Activated CD4-positive, alpha-beta memory T cell treated with anti-CD3 and anti-CD28 coated beads, Interleukin-2, amount 10 ng/mL, durations not matched to agents 7 days and 5 days (primary cell): ENCODE measurements at regions not wholly inside any gene's neighbourhood (a gene's known extent, or its start where the extent isn't known, plus 50 kb on each side); places are given as distances from the start of the nearest gene placed in this dataset.
"Not testable (repeated sequence)": the region's sequence is repeated elsewhere in the genome, so short reads cannot be mapped to it uniquely, and the experiment has no call there.

Experiments used
- CTCF ChIA-PET: fragments of 350-600 bp; sonication (Branson Sonifier 250); formaldehyde crosslinking; loops from one replicate; lab custom pipeline; 2021; ENCODE audit warnings: antibody characterized with exemption, inconsistent platforms; lab: Charles Lee
- POLR2A ChIA-PET: fragments of 350-600 bp; sonication (Branson Sonifier 250); formaldehyde crosslinking; loops from one replicate; lab custom pipeline; 2021; ENCODE audit warnings: antibody characterized with exemption; lab: Charles Lee
- DNase-seq: peaks from one replicate; pipeline ENCODE4 v3.0.0-alpha.2; 2020
- H3K27ac Mint-ChIP-seq: one replicate; pipeline ENCODE4 v1.8.0; 2021; ENCODE audit warnings: mild to moderate bottlenecking, mixed read lengths
- H3K27me3 Mint-ChIP-seq: one replicate; pipeline ENCODE4 v1.8.0; 2021; ENCODE audit warnings: mixed read lengths
- H3K36me3 Mint-ChIP-seq: one replicate; pipeline ENCODE4 v1.8.0; 2021; ENCODE audit warnings: low read depth, mixed read lengths
- H3K4me1 Mint-ChIP-seq: one replicate; pipeline ENCODE4 v1.8.0; 2021; ENCODE audit warnings: mixed read lengths
- H3K4me3 Mint-ChIP-seq: one replicate; pipeline ENCODE4 v1.8.0; 2021; ENCODE audit warnings: mild to moderate bottlenecking, mixed read lengths
- H3K9me3 Mint-ChIP-seq: one replicate; pipeline ENCODE4 v1.8.0; 2021; ENCODE audit warnings: mixed read lengths

GRCh38 chr5:163293836-163294235 is 143.6 kb upstream of the CCNG1 start:
- H3K27me3 Mint-ChIP-seq, result no peaks in the 10 kb centered on the region
- no peaks in the 10 kb centered on the region for H3K4me1 Mint-ChIP-seq
- no peak overlapping the region for H3K27ac Mint-ChIP-seq
- CTCF ChIA-PET, result no interaction called here
- DNase-seq, result no peak
- H3K36me3 Mint-ChIP-seq, result no peaks in the 10 kb centered on the region
- no peaks in the 10 kb centered on the region for H3K9me3 Mint-ChIP-seq
- H3K4me3 Mint-ChIP-seq, result no peak overlapping the region
- POLR2A ChIA-PET, result no interaction called here

GRCh38 chr5:163303718-163304117 is 133.7 kb upstream of the CCNG1 start:
- H3K4me3 Mint-ChIP-seq, result no peak overlapping the region
- H3K27ac Mint-ChIP-seq, result no peak overlapping the region
- ChIA-PET POLR2A (no interaction called here), CTCF (no interaction called here)
- no peaks in the 10 kb centered on the region for H3K4me1 Mint-ChIP-seq
- H3K9me3 Mint-ChIP-seq, result no peaks in the 10 kb centered on the region
- H3K36me3 Mint-ChIP-seq, result no peaks in the 10 kb centered on the region
- DNase-seq, result no peak
- H3K27me3 Mint-ChIP-seq, result peaks cover 6% of the 10 kb centered on the region

DNA sequence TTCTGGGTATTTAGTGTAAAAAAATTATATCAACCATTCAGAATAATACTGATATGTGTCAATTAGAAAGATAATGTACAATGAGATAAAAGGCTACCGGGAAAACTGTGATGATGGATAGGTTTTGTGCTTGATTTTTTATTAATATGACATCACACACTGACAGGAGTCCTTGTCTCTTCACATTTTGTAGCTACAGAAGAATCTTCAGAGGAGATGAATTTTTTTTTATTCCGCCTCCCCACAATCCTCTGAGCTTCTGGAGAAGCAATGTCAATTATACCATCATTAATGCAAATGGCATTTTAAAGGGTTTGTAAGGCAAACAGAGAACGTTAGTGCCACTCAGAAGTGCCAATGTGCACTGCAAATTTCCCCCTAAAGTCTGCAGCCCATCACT is 131.7 kb upstream of the CCNG1 start:
- CTCF ChIA-PET, result interaction anchor here (0.7 to 2.1 kb wide), 3 partner anchors 42 to 103 kb away, joined by 3 to 14 read pairs (median 9); no protein-coding TSS in a partner anchor
- H3K27ac Mint-ChIP-seq, result no peak overlapping the region
- no peak overlapping the region for H3K4me3 Mint-ChIP-seq
- DNase-seq, result no peak
- no peaks in the 10 kb centered on the region for H3K36me3 Mint-ChIP-seq
- POLR2A ChIA-PET, result no interaction called here
- no peaks in the 10 kb centered on the region for H3K9me3 Mint-ChIP-seq
- peaks cover 7% of the 10 kb centered on the region for H3K4me1 Mint-ChIP-seq
- peaks cover 3% of the 10 kb centered on the region for H3K27me3 Mint-ChIP-seq

GRCh38 chr5:163306421-163306820 is 131.0 kb upstream of the CCNG1 start:
- Mint-ChIP-seq H3K27me3 (peaks cover 3% of the 10 kb centered on the region), H3K4me1 (peaks cover 14% of the 10 kb centered on the region), H3K9me3 (no peaks in the 10 kb centered on the region), H3K4me3 (no peak overlapping the region), H3K27ac (no peak overlapping the region), H3K36me3 (no peaks in the 10 kb centered on the region)
- ChIA-PET CTCF (interaction anchor here (0.6 to 2.1 kb wide), 4 partner anchors 10 to 102 kb away, joined by 3 to 14 read pairs (median 8); no protein-coding TSS in a partner anchor), POLR2A (no interaction called here)
- DNase-seq, result no peak

DNA sequence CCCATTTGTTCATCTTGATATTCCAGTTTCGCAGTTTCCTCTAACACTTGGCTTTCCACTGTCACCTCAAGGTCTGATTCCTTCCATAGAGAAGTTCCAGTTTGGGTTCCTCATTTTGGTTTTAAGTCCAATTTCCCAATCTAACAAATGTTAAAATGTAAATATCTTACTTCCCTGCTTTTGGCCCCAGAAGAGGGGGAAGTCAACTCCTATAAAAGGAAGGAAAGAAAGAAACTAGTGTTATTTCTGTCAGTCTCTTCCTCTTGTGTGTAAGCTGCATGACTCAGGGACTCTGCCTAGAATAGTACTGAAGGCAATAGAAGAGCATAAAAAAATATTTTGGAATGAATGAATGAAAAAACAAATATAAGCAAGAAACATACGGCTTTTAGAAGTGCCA is 127.5 kb upstream of the CCNG1 start:
- CTCF ChIA-PET, result interaction anchor here (1.7 kb wide), 1 partner anchor 99 kb away, joined by 4 read pairs; no protein-coding TSS in a partner anchor
- H3K27ac Mint-ChIP-seq, result no peak overlapping the region
- H3K4me3 Mint-ChIP-seq, result no peak overlapping the region
- peaks cover 3% of the 10 kb centered on the region for H3K36me3 Mint-ChIP-seq
- H3K27me3 Mint-ChIP-seq, result no peaks in the 10 kb centered on the region
- H3K4me1 Mint-ChIP-seq, result peaks cover 27% of the 10 kb centered on the region
- DNase-seq, result no peak
- POLR2A ChIA-PET, result no interaction called here
- H3K9me3 Mint-ChIP-seq, result peaks cover 7% of the 10 kb centered on the region

DNA sequence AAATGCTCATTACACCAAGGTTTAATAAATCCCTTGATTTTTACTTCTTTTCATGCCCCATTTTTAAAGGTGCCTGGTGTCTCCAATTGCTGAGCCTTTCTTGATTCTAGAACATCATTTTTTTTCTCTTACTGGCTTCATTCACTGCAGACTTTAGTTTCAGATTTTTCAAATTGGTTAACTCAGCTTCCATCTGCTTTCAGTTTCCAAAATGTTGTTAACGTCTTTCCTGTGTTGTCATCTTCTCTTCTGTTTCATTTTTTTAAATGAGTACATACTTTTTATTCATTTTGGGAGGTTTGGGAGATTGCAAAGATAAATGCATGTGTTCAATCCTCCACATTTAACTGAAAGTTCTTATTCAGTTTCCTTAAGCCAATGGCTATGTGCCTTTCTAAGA is 126.4 kb upstream of the CCNG1 start:
- Mint-ChIP-seq H3K4me3 (no peak overlapping the region), H3K27ac (peak overlapping the region; percentile 49), H3K4me1 (peaks cover 27% of the 10 kb centered on the region), H3K9me3 (peaks cover 7% of the 10 kb centered on the region), H3K36me3 (peaks cover 3% of the 10 kb centered on the region), H3K27me3 (no peaks in the 10 kb centered on the region)
- DNase-seq, result no peak
- ChIA-PET CTCF (interaction anchor here (1.7 kb wide), 1 partner anchor 97 kb away, joined by 4 read pairs; no protein-coding TSS in a partner anchor), POLR2A (no interaction called here)

DNA sequence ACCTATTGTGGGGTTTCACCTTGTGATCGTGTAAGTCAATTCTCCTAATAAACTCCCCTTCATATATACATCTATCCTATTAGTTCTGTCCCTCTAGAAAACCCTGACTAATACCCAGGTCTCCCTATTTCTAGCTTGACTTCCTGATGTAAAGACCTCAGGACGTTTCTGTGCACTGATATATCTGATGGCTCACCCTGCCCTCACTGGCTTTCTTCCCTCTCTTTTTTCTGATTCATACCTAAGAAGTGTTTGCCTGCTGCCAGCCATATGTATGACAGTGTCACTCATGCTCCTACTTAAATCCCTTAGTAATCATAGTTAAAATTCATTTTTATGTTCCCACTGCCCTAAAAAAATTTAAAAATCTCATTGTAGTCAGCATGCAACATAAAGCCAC is 124.8 kb upstream of the CCNG1 start:
- Mint-ChIP-seq H3K27ac (no peak overlapping the region), H3K27me3 (no peaks in the 10 kb centered on the region), H3K9me3 (peaks cover 7% of the 10 kb centered on the region), H3K4me3 (no peak overlapping the region), H3K36me3 (peaks cover 3% of the 10 kb centered on the region), H3K4me1 (peaks cover 27% of the 10 kb centered on the region)
- DNase-seq, result no peak
- ChIA-PET POLR2A (no interaction called here), CTCF (no interaction called here)

GRCh38 chr5:163313049-163313448 is 124.3 kb upstream of the CCNG1 start:
- H3K9me3 Mint-ChIP-seq, H3K4me3 Mint-ChIP-seq, CTCF ChIA-PET, DNase-seq, H3K27me3 Mint-ChIP-seq, POLR2A ChIA-PET, H3K36me3 Mint-ChIP-seq, H3K27ac Mint-ChIP-seq: not testable (repeated sequence)
- peaks cover 27% of the 10 kb centered on the region for H3K4me1 Mint-ChIP-seq

- DNase-seq, H3K27me3 Mint-ChIP-seq, H3K36me3 Mint-ChIP-seq, CTCF ChIA-PET, H3K27ac Mint-ChIP-seq, H3K9me3 Mint-ChIP-seq, H3K4me3 Mint-ChIP-seq: not testable (repeated sequence)
- H3K4me1 Mint-ChIP-seq, result peaks cover 13% of the 10 kb centered on the region
- POLR2A ChIA-PET, result interaction anchor here (0.6 kb wide), 1 partner anchor 92 kb away, joined by 3 read pairs; no protein-coding TSS in a partner anchor
These were observed 121.0 kb upstream of the CCNG1 start for GRCh38 chr5:163316374-163316773.

DNA sequence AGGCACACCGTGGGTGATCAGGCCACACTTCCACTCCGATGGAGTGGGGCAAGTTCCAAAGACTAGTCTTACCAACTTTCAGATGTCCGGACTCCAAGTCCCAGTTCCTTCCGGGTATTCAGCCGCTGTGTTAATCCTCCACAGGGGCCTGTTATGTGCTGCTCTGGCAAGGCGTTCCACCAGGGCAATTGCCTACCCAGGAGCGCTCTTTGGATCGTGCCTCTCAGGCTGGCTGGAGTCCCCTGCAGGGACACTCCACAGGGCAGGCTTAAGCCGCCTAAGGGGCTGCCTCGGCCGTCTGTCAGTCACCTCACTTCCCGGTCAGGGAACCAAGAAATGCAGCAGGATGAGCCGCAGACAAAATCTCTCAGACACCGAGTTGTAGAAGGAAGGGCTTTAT is 118.7 kb upstream of the CCNG1 start:
- no peak overlapping the region for H3K4me3 Mint-ChIP-seq
- no peak for DNase-seq
- H3K27ac Mint-ChIP-seq, result no peak overlapping the region
- no peaks in the 10 kb centered on the region for H3K36me3 Mint-ChIP-seq
- H3K4me1 Mint-ChIP-seq, result no peaks in the 10 kb centered on the region
- ChIA-PET POLR2A (no interaction called here), CTCF (no interaction called here)
- peaks cover 2% of the 10 kb centered on the region for H3K9me3 Mint-ChIP-seq
- H3K27me3 Mint-ChIP-seq, result peaks cover 5% of the 10 kb centered on the region

GRCh38 chr5:163321511-163321910 is 115.9 kb upstream of the CCNG1 start:
- Mint-ChIP-seq H3K4me1 (no peaks in the 10 kb centered on the region), H3K36me3 (no peaks in the 10 kb centered on the region), H3K9me3 (peaks cover 2% of the 10 kb centered on the region), H3K27ac (no peak overlapping the region), H3K27me3 (peaks cover 9% of the 10 kb centered on the region), H3K4me3 (no peak overlapping the region)
- no peak for DNase-seq
- CTCF ChIA-PET, result interaction anchor here (1.1 kb wide), 1 partner anchor 87 kb away, joined by 3 read pairs; no protein-coding TSS in a partner anchor
- POLR2A ChIA-PET, result no interaction called here

- ChIA-PET POLR2A (no interaction called here), CTCF (no interaction called here)
- no peaks in the 10 kb centered on the region for H3K4me1 Mint-ChIP-seq
- DNase-seq, result no peak
- H3K4me3 Mint-ChIP-seq, result no peak overlapping the region
- no peak overlapping the region for H3K27ac Mint-ChIP-seq
- H3K27me3 Mint-ChIP-seq, result peaks cover 10% of the 10 kb centered on the region
- H3K9me3 Mint-ChIP-seq, result peaks cover 2% of the 10 kb centered on the region
- no peaks in the 10 kb centered on the region for H3K36me3 Mint-ChIP-seq
These were observed 106.4 kb upstream of the CCNG1 start for GRCh38 chr5:163330723-163331668.

DNA sequence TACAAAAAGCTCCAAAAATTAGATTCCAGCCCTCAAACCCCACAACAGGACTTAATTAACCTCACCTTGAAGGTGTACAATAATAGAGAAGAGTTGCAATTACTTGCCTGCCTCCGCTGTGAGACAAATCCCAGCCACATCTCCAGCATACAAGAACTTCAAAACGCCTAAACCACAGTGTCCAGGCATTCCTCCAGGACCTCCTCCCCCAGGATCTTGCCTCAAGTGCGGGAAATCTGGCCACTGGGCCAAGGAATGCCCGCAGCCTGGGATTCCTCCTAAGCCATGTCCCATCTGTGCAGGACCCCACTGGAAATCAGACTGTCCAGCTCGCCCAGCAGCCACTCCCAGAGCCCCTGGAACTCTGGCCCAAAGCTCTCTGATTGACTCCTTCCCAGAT is 101.3 kb upstream of the CCNG1 start:
- H3K27me3 Mint-ChIP-seq, CTCF ChIA-PET, H3K4me3 Mint-ChIP-seq, H3K36me3 Mint-ChIP-seq, H3K27ac Mint-ChIP-seq, H3K4me1 Mint-ChIP-seq, DNase-seq, POLR2A ChIA-PET, H3K9me3 Mint-ChIP-seq: not testable (repeated sequence)
